Thyroid gland (tissue), 4 donors: ENCODE measurements at regions not wholly inside any gene's neighbourhood (a gene's known extent, or its start where the extent isn't known, plus 50 kb on each side); places are given as distances from the start of the nearest gene placed in this dataset.

Source experiments
- DNase-seq, 2 donors: peaks; one replicate each; pipeline ENCODE4 v3.0.0-alpha.2; 2019
- H3K27ac ChIP-seq, 3 donors: fragments of 200-600 bp; sonication (generic); 1 replicate in 2 of 3; 2 replicates in 1 of 3; pipeline ENCODE4 v1.5.1; 2016 to 2019; ENCODE audit warnings: mild to moderate bottlenecking in 1 of 3, moderate library complexity in 1 of 3
- H3K27me3 ChIP-seq: fragments of 200-600 bp; sonication (generic); one replicate; pipeline ENCODE4 v1.5.1; 2019
- H3K36me3 ChIP-seq, 2 donors: fragments of 200-600 bp; sonication (generic); one replicate each; pipeline ENCODE4 v1.5.1; 2016 to 2019
- H3K4me1 ChIP-seq, 2 donors: fragments of 200-600 bp; sonication (generic); one replicate each; pipeline ENCODE4 v1.5.1; 2017 to 2019
- H3K4me3 ChIP-seq, 3 donors: fragments of 200-600 bp; sonication (generic); replicated peaks in 1 of 3; 1 replicate in 2 of 3; 2 replicates in 1 of 3; pipeline ENCODE4 v1.5.1; 2016; ENCODE audit warnings: mild to moderate bottlenecking in 1 of 3
- H3K9me3 ChIP-seq: fragments of 200-600 bp; sonication (generic); one replicate; pipeline ENCODE4 v1.5.1; 2017
- CTCF ChIP-seq, 6 experiments: fragments of 200-600 bp in 3 of 6; fragments of 450-650 bp in 3 of 6; sonication (generic) in 3 of 6; IDR thresholded peaks; one replicate each; pipeline ENCODE4 v1.5.1; 2016 to 2019; ENCODE audit warnings: antibody characterized with exemption in 6 of 6, mild to moderate bottlenecking in 2 of 6, inconsistent platforms in 1 of 6, moderate library complexity in 1 of 6
- POLR2A ChIP-seq, 2 donors: fragments of 450-650 bp; IDR thresholded peaks; one replicate each; pipeline ENCODE4 v1.6.1; 2017; ENCODE audit warnings: antibody characterized with exemption in 2 of 2, mild to moderate bottlenecking in 2 of 2, moderate library complexity in 1 of 2
- WGBS, 2 donors: methylation state at CpG; one replicate each; pipeline ENCODE4 v1.1.5; 2017; 5-methylcytosine and 5-hydroxymethylcytosine counted together
- intact Hi-C: fragments of 100-400 bp; cut with DNase I; formaldehyde crosslinking; loops from one replicate; pipeline ENCODE4 v1.15.1; 2023

- whole genome bisulfite sequencing, 2 donors = 68 to 76% methylated on average over 12 of the region's 12 CpGs
- H3K27me3 ChIP-seq = no peaks in the 10 kb centered on the region
- TF ChIP-seq CTCF (IDR thresholded peaks at IDR 0.05) = no peak
- TF ChIP-seq POLR2A (IDR thresholded peaks at IDR 0.05) = no peak
Observed at GRCh38 chr10:128709686-128710085, 583.5 kb upstream of the MKI67 start.

GRCh38 chr10:128710098-128710797, 584.0 kb upstream of the MKI67 start:
- no peaks in the 10 kb centered on the region for H3K27me3 ChIP-seq
- no peak for DNase-seq
- H3K9me3 ChIP-seq = no peaks in the 10 kb centered on the region
- H3K27ac ChIP-seq = no peak overlapping the region
- H3K4me1 ChIP-seq = no peaks in the 10 kb centered on the region
- no peak overlapping the region for H3K4me3 ChIP-seq
- intact Hi-C loops = no loop called here
- WGBS, 2 donors = 46 to 60% methylated on average over 12 to 33 of the region's 49 CpGs
- no peaks in the 10 kb centered on the region for H3K36me3 ChIP-seq
- no peak for TF ChIP-seq POLR2A (IDR thresholded peaks at IDR 0.05)
- TF ChIP-seq CTCF (IDR thresholded peaks at IDR 0.05) = no peak

More at GRCh38 chr10:128709686-128710085, 583.5 kb upstream of the MKI67 start:
- no peak for DNase-seq
- intact Hi-C loops = no loop called here
- Histone ChIP-seq H3K9me3 (no peaks in the 10 kb centered on the region), H3K4me1 (no peaks in the 10 kb centered on the region), H3K4me3 (no peak overlapping the region), H3K36me3 (no peaks in the 10 kb centered on the region), H3K27ac (no peak overlapping the region)

GRCh38 chr10:128710798-128711183, 584.6 kb upstream of the MKI67 start:
- Histone ChIP-seq H3K9me3 (no peaks in the 10 kb centered on the region), H3K4me3 (no peak overlapping the region), H3K27me3 (no peaks in the 10 kb centered on the region), H3K36me3 (no peaks in the 10 kb centered on the region), H3K4me1 (no peaks in the 10 kb centered on the region), H3K27ac (no peak overlapping the region)
- WGBS, 2 donors = 84 to 91% methylated on average over 8 of the region's 8 CpGs
- no peak for DNase-seq
- TF ChIP-seq CTCF (IDR thresholded peaks at IDR 0.05) = no peak
- TF ChIP-seq POLR2A (IDR thresholded peaks at IDR 0.05) = no peak
- intact Hi-C loops = no loop called here

GRCh38 chr10:128711806-128712205, 585.6 kb upstream of the MKI67 start:
- H3K27ac ChIP-seq = no peak overlapping the region
- no peaks in the 10 kb centered on the region for H3K4me1 ChIP-seq
- no peak for DNase-seq
- TF ChIP-seq CTCF (IDR thresholded peaks at IDR 0.05) = no peak
- no peak for TF ChIP-seq POLR2A (IDR thresholded peaks at IDR 0.05)
- no peaks in the 10 kb centered on the region for H3K36me3 ChIP-seq
- intact Hi-C loops = no loop called here
- H3K9me3 ChIP-seq = no peaks in the 10 kb centered on the region
- no peak overlapping the region for H3K4me3 ChIP-seq
- no peaks in the 10 kb centered on the region for H3K27me3 ChIP-seq
- 74 to 83% methylated on average over 7 to 9 of the region's 9 CpGs for WGBS, 2 donors

- 86 to 94% methylated on average over 15 to 17 of the region's 18 CpGs for WGBS, 2 donors
- no peaks in the 10 kb centered on the region for H3K4me1 ChIP-seq
- DNase-seq = no peak
- no peaks in the 10 kb centered on the region for H3K27me3 ChIP-seq
- no peak overlapping the region for H3K27ac ChIP-seq
- no peak for TF ChIP-seq POLR2A (IDR thresholded peaks at IDR 0.05)
- TF ChIP-seq CTCF (IDR thresholded peaks at IDR 0.05) = no peak
- intact Hi-C loops = no loop called here
- H3K36me3 ChIP-seq = no peaks in the 10 kb centered on the region
- no peak overlapping the region for H3K4me3 ChIP-seq
- no peaks in the 10 kb centered on the region for H3K9me3 ChIP-seq
Observed at GRCh38 chr10:128712661-128713400, 586.6 kb upstream of the MKI67 start.
